GM13977 (cell line): ENCODE measurements at regions not wholly inside any gene's neighbourhood (a gene's known extent, or its start where the extent isn't known, plus 50 kb on each side); places are given as distances from the start of the nearest gene placed in this dataset.

Experiments
- DNase-seq: peaks from one replicate; pipeline ENCODE4 v3.0.0; 2012; ENCODE audit warnings: low spot score
- in situ Hi-C: fragments of 300-500 bp; cut with MboI; formaldehyde crosslinking; loops from one replicate; pipeline ENCODE4 v1.12.0; 2022; ENCODE audit warnings: low sequenced_read_pairs, low pct_unique_long_range_greater_than_20kb, mixed read lengths, inconsistent platforms; ENCODE audit not compliant: unreplicated experiment
- TF ChIP-seq, protein P1 (sequence below): IDR thresholded peaks from 2 replicates; pipeline ENCODE4 v1.5.1; 2012; ENCODE audit warnings: mild to moderate bottlenecking, control low read depth; ENCODE audit not compliant: insufficient read depth; ENCODE audit errors: extremely low read depth, missing control alignments

DNA sequence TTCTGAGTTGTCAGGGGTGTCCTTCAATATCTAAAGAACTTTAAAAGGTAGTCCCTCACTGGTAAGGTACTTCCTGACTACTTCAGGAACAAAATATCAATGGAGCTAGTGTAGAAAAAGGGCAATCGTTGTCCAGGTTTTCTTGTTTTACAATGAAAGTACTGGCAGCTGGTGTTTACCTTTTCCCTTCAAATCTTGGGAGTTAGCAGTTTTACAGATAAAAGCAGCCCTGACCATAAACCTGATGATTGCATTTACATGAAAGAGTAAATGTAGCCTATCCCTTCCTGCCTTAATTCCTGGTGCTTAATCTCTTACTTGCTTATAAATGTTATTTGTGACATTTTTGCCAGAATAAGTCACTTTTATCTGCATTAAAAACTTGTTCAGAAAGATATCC, 559.9 kb upstream of the ARPP21 start:
- in situ Hi-C loops, result no loop called here
- no peak for DNase-seq
- TF ChIP-seq, protein P1, sequence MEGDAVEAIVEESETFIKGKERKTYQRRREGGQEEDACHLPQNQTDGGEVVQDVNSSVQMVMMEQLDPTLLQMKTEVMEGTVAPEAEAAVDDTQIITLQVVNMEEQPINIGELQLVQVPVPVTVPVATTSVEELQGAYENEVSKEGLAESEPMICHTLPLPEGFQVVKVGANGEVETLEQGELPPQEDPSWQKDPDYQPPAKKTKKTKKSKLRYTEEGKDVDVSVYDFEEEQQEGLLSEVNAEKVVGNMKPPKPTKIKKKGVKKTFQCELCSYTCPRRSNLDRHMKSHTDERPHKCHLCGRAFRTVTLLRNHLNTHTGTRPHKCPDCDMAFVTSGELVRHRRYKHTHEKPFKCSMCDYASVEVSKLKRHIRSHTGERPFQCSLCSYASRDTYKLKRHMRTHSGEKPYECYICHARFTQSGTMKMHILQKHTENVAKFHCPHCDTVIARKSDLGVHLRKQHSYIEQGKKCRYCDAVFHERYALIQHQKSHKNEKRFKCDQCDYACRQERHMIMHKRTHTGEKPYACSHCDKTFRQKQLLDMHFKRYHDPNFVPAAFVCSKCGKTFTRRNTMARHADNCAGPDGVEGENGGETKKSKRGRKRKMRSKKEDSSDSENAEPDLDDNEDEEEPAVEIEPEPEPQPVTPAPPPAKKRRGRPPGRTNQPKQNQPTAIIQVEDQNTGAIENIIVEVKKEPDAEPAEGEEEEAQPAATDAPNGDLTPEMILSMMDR, result no peak

DNA sequence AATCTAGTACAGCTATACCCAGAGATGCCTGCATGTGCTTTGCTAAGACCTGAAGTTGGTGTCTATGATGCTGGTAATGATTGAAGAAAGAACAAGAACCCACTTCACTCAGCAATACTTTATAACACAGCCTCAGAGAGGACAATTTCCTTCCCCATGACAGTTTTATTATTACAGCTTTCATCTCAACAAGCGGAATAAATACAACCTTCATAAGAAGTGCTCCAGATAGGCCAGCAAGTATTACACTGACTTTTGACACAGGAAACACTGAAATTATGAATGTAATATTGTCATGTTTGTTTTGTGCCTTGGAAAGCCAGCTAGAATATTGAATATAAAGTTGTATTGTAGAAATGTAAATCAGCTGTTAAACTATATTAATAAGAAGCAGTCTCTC, 557.4 kb upstream of the ARPP21 start:
- in situ Hi-C loops, result no loop called here
- DNase-seq, result no peak
- TF ChIP-seq, protein P1, result no peak

DNA sequence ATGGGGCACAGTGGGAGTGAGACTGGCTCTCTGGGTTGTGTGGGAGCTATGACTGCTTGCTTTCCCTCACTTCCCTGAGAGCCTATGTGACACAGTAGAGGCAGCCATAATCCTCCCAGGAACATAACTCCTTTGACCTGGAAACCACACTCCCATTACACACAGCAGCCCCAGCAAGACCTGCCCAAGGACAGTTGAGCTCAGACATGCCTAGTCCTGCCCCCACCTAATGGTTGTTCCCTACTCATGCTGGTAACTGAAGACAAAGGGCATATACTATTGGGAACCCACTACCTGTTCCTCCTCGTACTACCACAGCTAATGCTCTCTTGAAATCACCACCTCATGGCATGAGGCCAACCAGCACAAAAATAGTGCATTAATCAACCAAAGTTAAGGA, 550.4 kb upstream of the ARPP21 start:
- DNase-seq, result no peak
- in situ Hi-C loops, result no loop called here
- TF ChIP-seq, protein P1, result no peak

DNA sequence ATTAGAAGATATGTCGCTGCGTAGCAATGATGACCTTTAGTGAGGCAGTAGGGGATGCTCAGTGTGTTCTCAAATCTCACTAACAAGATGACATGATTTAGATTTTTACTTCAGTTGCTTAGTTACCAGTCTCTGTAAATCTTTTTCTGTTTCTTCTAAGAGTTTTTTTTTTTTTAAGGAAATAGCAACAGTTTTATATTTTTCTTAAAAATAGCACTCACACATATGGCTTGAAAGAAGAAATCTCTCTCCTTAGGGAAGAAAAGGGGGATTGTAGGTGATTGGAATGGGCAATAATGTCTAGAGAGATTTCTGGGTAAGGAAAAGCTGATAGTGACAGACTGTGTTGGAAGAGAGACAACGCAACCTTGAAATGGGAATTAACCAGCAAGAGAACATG, 524.6 kb upstream of the ARPP21 start:
- TF ChIP-seq, protein P1, result no peak
- DNase-seq, result no peak
- in situ Hi-C loops, result no loop called here

DNA sequence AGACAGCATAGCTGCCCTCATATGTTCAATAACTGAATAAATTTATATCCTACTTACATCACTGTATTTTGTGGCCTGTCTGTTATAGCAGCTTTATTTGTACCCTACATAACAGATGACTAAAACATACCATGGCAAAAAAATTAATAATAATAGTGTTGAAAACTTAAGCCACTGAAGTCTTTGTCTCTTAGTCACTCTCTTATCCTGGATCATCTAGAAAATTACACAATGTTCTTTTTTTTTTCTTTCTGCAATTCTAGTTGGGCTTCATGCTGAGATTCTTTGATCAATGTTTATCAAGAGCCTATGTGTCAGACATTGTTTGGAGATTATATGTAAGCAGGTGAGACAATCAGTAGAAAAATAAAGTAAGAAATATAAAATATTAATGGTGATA, 519.3 kb upstream of the ARPP21 start:
- DNase-seq, result no peak
- TF ChIP-seq, protein P1, result no peak
- in situ Hi-C loops, result no loop called here

DNA sequence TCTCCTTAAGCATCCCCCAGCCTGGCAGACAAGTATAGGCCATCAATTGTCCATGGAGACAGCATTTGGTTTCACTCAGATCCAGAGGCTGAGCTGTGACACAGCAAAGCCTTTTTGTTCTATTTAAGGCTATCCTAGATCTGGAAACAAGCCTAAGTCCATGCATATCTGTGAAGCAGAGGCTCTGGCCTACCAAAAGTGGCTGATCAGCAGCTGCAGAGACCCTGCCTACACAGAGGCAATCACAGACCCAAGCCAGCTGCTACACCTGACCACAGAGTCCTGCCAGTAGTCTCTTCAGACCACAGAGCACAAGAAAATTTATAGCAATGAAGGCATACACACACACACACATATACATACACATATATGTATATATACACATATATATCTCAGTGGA, 501.7 kb upstream of the ARPP21 start:
- TF ChIP-seq, protein P1, result no peak
- no peak for DNase-seq

DNA sequence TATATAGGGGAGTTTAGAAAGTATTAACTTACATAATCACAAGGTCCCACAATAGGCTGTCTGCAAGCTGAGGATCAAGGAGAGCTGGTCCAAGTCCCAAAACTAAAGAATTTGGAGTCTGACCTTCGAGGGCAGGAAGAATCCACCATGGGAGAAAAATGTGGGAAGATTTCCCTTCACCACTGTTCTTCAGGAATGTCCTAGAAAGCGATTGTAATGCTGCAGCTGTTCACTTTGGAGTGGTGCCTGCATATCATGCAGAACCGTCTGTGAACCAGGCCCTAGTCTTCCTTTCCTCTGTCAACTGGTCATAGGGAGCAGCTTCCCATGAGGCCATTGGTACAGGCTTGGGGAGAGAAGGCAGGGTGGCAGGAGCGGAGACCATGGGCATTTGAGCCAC, 497.9 kb upstream of the ARPP21 start:
- in situ Hi-C loops, result no loop called here
- no peak for DNase-seq
- TF ChIP-seq, protein P1, result no peak

More for the DNA sequence above, 501.7 kb upstream of the ARPP21 start:
- in situ Hi-C loops, result no loop called here
